ENCODE measurements at regions not wholly inside any gene's neighbourhood (a gene's known extent, or its start where the extent isn't known, plus 50 kb on each side); places are given as distances from the start of the nearest gene placed in this dataset.
"Not testable (repeated sequence)": the region's sequence is repeated elsewhere in the genome, so short reads cannot be mapped to it uniquely, and the experiment has no call there.

- no peak for DNase-seq (ENCODE audit: low spot score)
Observed at GRCh38 chr12:76664731-76665130, 99.2 kb upstream of the ZDHHC17 start.

GRCh38 chr12:76666290-76666835 is 97.6 kb upstream of the ZDHHC17 start:
- DNase-seq (ENCODE audit: low spot score): no peak

- DNase-seq (ENCODE audit: low spot score): no peak
Observed at GRCh38 chr12:76669981-76670380, 93.9 kb upstream of the ZDHHC17 start.

DNA sequence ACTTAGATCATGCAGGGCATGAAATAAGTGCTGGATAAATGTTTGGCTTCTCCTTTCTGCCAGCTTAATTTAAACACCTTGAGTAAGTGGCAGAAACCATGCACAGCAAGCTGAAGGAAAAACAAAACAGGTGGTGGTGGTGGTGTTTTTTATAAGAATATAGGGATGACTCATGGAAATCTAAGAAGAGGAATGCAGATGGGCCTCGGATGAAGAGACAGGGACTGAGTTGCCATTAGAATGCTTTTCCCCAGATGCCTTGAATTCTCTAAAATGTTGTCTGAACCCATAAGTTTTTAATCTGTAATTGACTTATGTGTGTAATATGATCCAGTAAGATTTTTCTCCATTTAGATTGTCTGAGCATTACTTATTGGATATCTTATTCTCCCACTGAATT is 93.1 kb upstream of the ZDHHC17 start:
- no peak for DNase-seq (ENCODE audit: low spot score)

- no peak for DNase-seq (ENCODE audit: low spot score)
Observed at GRCh38 chr12:76674669-76675315, 89.1 kb upstream of the ZDHHC17 start.

DNA sequence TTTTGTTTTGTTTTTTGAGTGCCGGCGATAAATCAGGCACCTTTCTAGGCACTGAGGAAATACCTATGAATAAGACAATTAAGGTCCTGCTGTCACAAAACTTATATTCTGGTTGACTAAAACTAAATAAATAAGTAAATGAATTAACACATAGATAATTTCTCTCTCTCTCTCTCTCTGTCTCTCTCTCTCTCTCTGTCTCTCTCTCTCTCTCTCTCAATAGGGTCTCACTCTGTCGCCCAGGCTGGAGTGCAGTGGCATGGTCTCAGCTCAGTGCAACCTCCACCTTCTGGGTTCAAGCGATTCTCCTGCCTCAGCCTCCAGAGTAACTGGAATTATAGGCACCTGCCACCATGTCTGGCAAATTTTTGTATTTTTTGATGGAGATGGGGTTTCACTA is 87.7 kb upstream of the ZDHHC17 start:
- DNase-seq (ENCODE audit: low spot score): not testable (repeated sequence)

DNA sequence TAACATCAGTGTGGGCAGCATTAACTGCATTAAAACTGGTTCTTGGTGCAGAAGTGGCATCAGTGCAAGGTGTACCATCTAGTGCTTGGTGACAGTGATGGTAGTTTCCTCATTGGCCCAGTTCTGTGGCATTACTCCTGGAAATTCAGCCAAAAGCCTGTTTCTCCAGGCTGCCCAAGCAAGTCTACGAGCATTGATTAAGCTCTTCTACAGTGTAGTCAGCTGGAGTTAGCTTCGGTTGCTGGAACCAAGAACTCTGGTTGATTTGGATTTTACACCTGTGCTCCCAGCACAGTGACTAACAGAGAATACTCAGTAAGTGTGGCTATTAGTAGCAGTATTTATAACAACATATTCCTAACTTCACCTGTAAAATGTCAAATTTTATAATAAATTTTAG is 84.9 kb upstream of the ZDHHC17 start:
- DNase-seq (ENCODE audit: low spot score): no peak

DNA sequence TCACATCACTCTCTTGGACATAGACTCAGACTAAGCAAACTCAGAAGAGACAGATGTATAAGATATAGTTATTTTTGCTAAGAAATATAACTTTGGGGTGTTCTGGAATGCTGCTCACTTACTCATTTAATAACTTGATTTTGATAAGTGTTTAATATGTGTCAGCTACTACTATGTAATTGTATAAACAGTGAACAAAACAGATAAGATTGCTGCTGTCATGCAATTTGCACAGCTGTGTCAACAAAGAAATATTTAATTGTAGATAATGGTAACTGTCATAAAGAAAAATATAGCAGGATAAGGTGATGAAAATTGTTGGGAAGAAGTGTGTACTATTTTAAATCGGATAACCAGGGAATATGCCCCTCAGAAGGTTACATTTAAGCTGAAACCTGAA is 84.1 kb upstream of the ZDHHC17 start:
- DNase-seq (ENCODE audit: low spot score): no peak

DNA sequence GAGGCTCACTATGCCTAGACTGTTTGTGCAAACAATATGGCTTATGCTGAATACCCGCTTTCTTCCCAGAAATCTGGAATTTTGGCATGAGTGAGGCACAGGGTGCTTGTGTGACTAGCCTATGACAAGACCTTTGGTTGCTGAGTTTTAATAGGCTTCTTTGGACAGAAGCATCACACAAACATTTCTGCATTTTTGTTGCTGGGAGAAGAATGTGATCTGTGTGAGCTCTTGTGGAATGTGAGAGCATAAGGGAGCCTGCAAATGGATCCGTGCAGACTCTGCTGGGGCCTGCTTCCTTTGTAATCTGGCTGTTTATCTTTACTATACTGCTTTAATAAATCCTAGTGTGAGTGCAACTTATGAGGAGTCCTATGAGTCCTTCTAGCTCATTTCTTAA is 83.0 kb upstream of the ZDHHC17 start:
- DNase-seq (ENCODE audit: low spot score): no peak

DNA sequence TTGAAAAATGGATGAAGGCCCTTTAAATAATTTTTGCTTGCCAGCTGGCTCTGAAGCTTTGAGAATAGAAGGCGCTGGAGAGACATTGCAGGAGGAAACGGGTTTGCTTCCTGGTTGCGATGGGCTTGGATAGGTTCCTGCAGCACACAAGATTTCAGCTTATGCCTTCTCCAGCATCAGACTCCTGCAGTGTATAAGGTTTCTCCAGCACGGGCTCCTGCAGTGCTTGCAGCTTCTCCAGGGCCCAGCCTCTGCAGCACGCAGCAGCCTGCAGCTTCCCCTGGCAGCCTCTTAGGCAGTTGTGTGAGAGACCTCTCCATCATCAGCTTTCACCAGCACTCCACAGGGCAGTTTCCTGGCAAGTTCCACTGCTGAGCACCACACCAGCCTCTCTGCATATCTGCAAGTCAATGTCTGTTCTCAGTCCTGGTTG is 78.7 kb upstream of the ZDHHC17 start:
- no peak for DNase-seq (ENCODE audit: low spot score)

GRCh38 chr12:76687981-76688380 is 75.9 kb upstream of the ZDHHC17 start:
- no peak for DNase-seq (ENCODE audit: low spot score)

DNA sequence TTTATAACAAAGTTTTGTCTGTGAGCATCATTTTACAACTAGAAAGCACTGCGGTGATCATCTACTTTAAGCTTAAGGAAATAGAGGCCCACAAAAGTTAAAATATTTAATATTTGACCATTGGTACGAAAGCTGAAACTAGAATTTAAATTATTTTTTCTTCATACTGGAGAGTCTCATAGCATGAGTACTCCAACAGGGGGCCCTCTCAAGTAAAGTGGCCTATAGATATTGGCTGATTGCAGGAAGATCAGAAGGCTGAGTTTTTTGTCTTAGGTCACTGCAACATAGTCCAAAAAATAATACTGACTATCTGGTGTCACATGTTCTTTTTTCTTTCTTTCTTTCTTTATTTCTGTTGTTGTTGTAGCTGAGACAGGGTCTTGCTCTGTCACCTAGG is 75.3 kb upstream of the ZDHHC17 start:
- no peak for DNase-seq (ENCODE audit: low spot score)

GRCh38 chr12:76690921-76691700 is 72.8 kb upstream of the ZDHHC17 start:
- DNase-seq (ENCODE audit: low spot score): no peak

DNA sequence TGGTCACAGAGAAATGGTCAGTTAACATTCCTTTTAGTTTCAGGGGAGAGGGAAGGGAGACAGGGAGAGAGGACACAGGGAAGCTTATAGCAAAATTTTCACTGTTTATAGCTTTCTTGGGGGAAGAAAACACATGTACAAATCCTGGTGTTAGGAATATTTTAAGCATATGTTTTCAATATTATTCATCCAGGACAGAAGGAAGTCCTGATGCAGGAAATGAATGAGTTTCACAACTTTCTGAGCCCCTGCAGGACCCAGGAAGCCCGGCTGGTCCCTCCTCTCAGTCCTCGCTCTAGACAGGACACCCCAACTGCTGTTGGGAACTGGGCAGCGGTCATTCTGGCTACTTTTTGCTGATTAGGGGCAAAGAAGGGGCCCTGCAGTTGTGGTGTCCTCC is 71.1 kb upstream of the ZDHHC17 start:
- DNase-seq (ENCODE audit: low spot score): no peak

- no peak for DNase-seq (ENCODE audit: low spot score)
Observed at GRCh38 chr12:76694369-76694768, 69.5 kb upstream of the ZDHHC17 start.

- no peak for DNase-seq (ENCODE audit: low spot score)
Observed at GRCh38 chr12:76696186-76696585, 67.7 kb upstream of the ZDHHC17 start.

- DNase-seq (ENCODE audit: low spot score): no peak
Observed at GRCh38 chr12:76697849-76698248, 66.1 kb upstream of the ZDHHC17 start.

GRCh38 chr12:76698316-76698715 is 65.6 kb upstream of the ZDHHC17 start:
- no peak for DNase-seq (ENCODE audit: low spot score)

GRCh38 chr12:76698966-76699365 is 64.9 kb upstream of the ZDHHC17 start:
- no peak for DNase-seq (ENCODE audit: low spot score)

- no peak for DNase-seq (ENCODE audit: low spot score)
Observed at GRCh38 chr12:76701690-76702089, 62.2 kb upstream of the ZDHHC17 start.

- DNase-seq (ENCODE audit: low spot score): no peak
Observed at GRCh38 chr12:76702946-76703345, 61.0 kb upstream of the ZDHHC17 start.

- no peak for DNase-seq (ENCODE audit: low spot score)
Observed at GRCh38 chr12:76704693-76705092, 59.2 kb upstream of the ZDHHC17 start.

DNA sequence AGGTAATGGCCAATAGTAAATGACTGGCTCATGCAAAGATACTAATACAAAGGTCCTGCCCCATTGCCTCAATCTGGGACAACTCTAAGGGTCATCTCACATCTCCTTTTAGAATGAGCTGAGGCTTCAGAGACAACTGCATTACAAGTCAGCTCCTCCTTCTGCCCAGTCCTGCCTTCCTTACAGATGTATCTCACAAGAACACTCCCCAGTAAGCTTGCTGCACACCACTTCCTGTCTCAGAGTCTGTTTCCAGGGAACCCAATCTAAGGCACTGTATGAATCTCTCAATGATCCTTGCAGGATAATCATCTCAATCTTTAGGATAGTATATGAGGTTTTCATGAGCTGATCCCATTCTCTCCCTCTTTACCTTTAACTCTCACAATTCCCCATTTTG is 57.8 kb upstream of the ZDHHC17 start:
- peak; percentile 35 for DNase-seq (ENCODE audit: low spot score)
